NCI-H1048 (cell line): ENCODE measurements at regions not wholly inside any gene's neighbourhood (a gene's known extent, or its start where the extent isn't known, plus 50 kb on each side); places are given as distances from the start of the nearest gene placed in this dataset.

ENCODE experiments used
- DNase-seq: peaks from one replicate; lab custom pipeline; 2025; lab: John Stamatoyannopoulos, UW

DNA sequence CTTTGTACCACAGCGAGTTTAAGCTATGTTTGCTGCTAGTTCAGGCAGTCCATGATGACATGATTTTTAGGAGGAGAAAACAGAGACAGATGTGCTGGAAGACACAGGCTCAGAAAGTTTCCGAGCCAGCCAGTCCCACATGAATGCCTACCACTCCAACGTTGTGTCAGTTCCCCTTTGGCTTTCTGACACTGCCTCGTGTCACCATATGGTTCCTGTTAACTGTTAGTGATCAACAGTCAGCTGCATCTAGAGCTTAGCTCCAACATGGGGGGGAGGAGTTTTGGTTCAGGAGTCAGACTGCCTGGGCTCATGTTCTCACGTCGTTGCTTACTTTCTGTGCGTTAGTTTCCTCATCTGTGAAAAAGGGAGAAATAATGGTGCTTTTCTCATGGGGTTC lies 343.7 kb downstream of the MID1IP1 start:
- no peak for DNase-seq

DNA sequence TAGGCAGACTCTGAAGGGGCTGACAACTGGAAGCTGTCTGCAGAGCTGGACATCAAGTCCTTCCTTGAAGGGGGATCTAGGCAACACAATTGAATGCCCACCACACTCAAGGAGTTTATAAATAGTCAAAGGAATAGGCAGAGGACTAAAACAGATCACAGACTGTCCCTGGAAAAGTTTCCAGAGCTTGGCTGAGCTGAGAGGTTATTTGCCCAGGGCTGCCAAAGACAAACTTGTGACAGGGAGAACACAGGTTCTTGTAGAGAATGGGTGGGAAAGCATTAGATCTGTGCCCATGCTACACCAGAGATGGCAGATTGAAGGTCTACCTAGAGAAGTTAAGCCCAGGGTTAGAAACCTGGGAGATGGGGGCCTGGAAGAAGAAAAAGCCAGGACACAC lies 344.6 kb downstream of the MID1IP1 start:
- no peak for DNase-seq

DNA sequence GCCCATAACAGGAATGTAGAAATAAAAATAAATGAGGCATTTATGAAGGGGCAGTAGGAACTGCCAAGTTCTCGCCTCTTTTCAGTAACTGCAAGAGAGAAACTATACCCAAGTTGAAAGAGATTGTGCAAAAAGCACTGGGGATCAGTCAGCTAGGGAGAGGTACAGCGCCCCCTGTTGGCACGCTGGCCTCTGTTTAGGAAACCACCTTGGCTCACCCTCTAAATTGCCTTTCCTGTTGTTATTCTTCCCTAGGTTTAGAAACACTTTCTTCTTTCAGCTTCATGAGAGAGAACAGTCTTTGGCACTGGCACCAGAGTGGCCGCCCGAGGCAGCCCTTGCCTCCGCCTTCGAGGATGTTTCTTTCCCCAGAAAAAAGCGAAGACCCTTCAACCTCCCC lies 348.5 kb downstream of the MID1IP1 start:
- DNase-seq, result no peak

DNA sequence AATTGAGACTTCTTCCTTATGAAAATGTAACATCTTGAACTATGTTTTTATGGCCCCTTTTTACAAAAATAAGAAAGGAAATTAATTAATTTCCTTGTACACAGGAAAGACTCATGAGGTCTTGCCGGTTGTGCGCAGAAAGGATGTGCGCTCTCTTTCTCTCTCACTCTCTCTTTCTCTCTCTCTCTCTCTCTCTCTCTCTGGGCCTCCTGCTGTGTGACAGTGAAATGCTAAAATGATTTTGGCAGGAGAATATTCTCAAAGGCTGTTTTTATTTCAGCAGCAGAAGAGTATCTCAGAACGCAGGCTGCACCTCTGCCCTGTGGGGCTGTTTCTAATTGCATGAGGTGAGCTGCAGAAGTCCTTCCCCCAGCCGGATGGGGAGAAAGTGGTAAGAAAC lies 349.0 kb downstream of the MID1IP1 start:
- DNase-seq, result no peak

DNA sequence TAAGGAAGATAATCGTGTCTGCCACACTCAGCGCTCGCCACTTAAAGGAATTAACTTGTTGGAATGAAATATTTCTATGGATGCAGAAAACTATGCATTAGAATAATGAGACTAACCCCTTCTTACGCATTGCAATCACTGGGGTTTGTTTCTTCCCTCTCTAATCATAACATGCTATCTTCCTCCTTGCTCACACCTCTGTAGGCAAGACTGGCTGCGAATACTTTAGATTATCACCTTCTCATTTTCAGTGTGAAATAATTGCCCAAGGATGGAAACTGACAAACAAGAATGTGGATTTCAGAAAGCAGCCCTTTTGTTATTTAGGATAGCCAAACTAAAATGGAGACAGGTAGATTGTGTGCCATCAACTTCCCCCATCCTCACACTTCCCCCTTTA lies 349.4 kb downstream of the MID1IP1 start:
- no peak for DNase-seq

DNA sequence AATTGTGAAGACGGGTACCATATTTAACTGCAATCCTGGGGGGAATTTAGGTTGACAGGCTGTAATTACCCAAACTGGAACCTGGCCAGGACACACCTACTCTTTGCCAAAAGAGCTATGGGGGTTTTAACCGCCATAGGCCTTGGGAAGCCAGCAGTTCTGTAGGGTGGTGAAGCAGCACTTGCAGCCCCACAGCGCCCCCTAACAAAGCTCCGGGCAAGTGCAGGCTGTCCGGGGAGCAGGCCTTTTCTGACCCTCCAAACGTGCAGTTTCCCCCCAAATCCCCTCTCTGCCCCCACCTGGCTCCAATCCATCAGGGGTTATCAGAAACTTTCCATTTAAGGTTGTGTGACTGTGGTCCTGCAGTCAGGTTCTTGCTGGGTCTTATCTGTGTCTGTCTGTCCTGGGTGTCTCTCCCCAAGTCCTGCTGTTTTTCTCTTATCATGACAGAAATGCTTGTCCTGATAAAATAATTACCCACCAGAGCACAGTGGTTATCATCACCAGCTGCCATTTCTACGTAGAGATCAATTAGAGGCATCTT lies 350.9 kb downstream of the MID1IP1 start:
- no peak for DNase-seq

DNA sequence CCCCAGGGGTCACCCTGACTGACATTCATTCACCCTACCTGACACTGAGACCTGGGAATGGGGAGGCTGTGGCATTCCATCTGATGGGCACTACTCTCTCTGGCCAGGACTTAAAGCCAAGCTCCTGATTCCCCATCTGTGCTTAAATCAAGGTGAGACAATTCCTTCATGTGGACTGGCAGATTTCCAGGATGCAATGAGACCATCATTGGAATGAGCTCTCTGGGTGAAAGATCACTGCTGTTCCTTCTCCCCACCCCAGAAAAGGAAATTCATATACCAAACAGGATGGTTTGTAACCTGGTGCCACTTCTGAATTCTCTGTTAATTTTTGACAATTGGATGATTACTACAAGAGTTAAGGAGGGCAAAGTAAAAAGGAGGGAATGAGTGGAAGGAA lies 354.8 kb downstream of the MID1IP1 start:
- no peak for DNase-seq

DNA sequence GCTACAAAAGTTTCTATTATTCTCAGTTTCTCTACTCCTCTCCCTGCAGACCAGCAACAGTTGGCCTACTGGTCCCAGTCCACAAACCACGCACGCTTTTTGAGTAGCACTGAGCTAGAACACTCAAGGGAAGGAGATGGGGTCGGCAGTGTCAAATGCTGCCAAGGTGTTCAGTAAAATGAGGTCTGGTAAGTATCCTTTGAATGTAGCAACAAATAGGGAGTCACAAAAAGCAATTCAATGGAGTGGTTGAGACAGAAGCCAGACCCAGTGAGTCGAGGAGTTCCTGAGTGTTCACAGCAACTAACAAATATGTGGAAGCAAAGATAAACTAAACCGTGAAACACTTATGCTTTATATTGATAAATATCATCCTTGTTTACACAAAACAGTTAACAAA lies 355.7 kb downstream of the MID1IP1 start:
- DNase-seq, result no peak

DNA sequence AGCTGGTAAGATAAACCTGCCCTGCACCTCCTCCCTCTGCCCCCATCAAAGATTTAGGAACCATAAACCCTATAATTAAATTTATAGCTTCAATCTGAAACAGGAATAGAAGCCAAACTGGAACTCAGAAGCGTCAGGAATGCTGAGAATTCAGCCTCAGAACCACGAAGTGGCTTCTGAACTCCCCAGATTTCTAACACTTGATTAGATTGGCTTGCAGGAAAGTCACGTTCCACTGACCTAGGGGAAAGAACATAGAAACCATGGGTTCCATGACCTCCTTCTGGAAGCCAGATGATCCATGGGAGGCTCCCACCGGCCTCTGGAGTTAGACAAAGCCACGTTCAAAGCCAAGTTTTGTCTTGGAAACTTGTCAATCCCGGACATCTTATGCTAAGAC lies 356.5 kb downstream of the MID1IP1 start:
- DNase-seq, result no peak

DNA sequence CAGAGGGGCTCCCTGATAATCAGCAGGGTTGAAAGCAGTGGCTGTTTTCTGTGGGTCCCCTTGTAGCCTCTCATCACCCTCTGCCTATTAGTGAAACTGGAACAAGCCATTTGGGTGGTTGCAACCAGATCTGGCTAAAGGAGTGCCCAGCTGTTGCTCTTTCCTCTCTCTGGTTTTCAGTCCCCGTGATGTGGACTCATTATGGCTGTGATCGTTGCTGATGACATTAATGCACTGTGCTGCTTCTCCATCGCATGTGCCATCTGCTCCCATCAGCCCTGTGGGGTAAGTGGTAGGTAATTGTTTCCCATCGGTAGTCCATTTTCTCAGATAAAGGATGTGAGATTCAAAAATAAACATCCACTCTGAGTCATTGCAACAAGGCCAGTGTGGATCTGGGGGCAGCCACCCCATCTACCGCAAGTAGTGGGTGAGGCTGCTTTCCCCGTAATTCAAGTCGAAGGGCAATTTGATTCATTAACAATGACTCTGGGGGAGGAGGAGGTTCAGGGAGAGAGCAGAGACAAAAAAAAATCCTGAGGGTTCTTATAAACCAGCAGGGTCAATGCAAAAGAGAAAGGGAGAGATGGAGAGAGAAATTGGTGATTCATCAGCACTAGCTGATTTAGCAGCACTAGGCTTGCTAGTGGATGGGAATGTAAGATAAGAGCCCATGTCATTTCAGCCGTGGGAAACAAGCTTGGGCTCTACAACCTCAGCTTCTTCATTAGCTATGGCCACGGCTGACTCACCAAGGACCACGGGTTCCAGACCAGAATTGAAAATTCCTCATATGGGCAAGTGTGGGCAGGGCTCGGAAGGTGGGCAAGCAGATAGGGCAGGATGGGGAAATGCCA lies 357.8 kb downstream of the MID1IP1 start:
- no peak for DNase-seq

DNA sequence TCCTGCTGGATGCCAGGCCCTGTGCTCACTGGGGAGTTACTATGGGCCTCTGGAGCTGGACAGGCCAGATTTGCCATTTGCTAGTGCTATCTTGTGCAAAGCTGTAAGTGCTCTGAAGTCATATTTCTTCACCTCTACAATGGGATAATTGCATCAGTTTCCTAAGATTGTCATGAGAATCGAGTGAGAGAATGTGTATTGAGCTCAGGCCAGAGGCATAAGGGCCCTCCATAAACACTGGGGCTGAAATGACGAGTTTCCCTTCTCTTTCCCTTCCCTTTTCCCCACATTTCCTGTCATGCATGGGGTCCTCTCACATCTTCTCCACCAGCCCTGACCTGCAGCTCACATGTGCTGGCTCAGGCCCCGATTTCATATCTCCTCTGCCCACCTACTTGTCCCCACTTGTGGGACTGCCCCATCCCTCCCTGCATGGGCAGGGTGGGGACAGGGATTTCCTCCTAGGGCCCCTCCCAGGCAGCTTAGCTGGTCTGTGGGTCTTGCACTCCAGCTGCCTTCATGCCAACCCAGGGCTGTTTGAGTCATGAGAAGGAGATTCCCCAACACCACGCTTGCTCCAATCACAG lies 358.8 kb downstream of the MID1IP1 start:
- DNase-seq, result no peak

DNA sequence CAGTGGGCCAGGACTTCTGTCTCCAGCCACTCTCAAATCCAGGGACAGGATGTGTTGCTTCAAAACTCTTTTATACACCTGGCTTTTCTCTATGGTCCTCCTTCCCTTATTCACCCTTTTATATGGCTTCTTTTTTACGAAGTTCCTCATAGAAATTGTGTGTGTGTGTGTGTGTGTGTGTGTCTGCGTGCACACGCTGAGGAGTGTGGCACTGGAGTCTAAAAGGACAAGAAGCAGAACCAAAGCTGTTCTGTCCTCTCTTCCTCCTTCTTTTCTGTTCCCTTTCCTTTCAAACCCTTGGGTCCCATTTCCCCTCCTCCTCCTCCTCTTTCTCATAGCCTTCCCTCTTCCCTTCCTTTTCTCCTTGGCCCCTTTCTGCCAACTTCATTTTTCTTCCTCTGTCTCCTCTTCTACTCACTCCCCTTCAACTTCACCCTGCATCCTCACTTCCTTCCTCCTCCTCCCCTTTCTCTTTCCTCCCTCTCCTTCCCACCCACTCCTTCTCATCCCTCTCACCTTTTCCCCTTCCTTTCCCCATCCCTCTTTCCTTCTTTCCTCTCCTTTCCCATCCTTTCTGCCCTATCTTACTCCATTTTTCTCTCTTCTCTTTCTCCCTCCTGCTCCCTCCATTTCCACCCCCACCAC lies 360.5 kb downstream of the MID1IP1 start:
- DNase-seq, result no peak

DNA sequence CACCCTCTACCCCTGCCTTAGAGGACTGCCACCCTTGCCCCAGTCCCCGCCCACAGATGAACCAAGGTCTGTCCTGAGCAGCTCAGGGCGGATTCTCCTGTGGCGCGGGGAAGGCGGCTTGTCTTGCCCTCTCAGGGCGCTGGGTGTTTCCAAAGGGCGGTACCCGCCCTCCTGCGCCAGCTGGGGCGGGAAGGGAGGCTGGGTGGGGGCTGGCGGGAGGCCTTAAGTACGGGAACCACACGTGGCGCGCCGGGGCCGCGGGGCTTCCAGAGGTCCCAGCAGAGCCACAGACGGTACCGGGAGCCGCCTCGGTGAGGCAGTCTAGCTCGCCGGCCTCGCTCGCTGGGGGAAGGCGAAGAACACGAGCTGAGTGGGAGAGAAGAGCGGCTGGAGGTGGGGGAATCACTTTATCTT lies 361.1 kb downstream of the MID1IP1 start:
- no peak for DNase-seq

DNA sequence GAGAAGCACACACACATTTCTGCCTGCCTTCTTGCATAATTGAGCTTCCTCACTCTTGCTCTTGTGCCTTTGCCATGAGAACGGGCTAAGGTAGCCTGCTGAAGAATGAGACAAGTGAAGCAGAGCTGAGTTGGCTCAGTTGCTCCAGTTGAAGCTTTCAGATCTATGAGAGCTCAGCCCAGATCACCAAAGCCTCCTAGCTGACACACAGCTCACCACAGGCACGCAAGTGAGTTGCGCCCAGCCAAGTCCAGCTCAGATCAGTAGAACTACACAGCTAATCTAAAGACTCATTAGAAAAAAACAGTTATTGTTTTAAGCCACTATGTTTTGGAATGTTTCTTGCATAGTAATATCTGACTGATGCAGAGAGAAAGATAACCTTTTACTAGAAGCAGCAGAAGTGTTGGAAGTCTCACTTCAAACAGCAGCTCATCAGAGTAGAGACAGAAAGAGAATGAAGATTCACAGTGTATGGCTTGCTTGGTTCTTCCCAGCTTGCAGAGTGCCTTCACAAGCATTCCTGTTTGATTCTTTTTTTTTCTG lies 362.4 kb downstream of the MID1IP1 start:
- DNase-seq, result no peak

DNA sequence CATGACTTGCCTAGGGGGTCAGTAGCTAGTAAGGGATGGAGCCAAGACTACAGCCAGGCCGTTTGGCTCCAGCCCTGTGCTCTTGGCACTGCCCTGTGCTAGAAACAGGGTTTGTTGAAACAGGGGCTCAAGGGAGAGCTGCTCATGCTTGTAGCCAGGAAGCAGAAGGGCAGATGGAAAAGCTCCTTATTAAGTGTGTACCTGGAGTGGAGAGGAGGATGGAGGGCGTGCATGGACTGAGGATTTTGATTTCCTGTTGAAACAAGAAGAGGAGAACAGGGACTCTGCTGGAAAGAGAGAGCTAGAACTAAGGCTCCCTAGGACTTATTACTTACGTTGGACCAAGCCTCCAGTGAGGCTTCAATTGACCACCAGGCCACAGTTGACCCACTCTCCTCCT lies 363.0 kb downstream of the MID1IP1 start:
- no peak for DNase-seq

DNA sequence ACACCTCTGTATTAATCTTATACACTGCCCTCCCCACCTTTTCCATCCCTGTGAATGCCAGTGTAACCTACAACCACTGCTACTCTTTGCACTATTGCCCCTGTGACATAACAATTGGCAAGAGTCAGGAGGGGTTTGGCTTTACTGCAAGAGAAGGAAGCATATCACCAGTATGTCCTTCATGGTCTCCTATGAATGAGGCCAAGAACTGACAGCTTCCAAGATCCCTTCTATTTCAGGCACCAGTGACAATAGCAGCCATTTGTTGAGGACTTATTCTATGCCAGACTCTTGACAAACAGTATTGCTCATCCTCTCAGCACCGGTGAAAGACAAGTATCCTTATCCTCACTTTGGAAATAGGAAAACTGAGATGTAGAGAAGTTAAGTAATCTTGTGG lies 363.9 kb downstream of the MID1IP1 start:
- no peak for DNase-seq

DNA sequence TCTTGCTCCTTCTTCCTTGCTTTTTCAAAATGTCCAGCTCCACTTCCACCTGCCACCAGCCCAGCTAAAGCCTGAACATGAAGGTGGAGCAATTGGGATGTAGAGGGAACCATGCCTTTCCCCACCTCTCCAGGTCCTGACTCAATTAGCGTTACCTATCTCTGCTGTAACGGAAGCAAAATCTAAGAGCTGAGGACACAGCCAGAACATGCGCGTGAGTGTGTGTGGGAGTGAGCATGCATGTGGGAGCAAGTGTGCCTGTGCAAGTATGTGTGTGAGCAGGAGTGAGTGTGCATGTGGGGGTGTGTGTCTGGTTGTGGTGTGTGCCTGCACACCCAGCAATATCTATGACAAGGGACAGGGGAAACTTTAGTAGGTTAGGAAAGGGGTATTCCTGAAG lies 364.5 kb downstream of the MID1IP1 start:
- DNase-seq, result no peak

DNA sequence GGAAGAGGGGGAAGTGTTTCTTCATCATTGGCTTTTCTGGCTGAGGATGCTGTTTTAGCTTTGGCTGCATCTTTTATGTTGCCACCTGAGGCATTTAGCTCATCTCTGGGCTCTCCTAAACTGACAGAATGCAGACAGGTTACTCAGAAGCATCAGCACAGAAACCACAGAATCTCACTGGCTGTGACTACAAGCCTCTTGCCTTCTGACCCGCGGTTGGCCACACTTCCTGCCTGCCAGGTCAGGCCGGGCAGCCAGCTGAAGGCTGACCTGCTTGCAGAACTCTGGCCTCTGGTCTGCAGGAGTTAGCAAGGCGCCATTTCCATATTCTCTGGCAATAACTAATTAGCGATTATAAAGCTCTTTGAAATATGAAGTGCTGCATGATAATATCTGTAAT lies 366.5 kb downstream of the MID1IP1 start:
- DNase-seq, result no peak

DNA sequence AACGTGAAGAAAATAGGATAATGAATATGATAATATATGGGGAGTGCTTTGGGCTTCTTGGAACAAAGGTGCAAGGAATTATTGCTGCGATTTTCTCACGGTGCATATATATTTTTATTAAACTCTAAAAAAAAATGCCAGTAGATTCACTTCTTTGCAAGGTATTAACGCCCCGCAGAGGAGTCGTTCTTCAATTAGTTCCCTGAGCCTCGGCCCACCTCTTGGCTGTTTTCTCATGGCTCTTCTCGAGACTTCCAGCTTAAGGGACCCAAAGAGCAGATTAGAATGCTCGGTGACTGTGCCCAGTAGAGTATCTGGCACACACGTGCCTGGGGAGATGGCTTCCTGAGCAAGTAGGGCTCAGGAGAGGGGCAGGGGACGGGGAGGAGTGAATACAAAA lies 367.4 kb downstream of the MID1IP1 start:
- no peak for DNase-seq

DNA sequence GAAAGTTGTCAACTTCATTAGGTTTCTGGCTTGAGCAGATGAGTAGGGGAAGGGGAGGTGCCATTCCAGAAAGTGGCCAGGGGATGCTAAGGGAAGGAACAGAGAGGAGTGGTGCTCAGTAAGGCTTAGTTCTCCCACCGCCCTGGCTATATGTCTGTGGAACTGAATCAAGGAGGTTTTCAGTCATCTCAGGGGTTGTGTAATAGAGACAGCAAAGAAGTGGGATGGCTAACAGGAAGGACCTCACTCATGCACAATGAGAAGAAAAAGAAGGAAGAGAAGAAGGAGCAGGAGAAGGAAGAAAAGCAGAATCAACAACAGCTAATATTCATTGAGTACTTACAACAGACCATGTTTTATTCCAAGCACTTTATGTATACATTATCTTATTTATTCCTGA lies 368.7 kb downstream of the MID1IP1 start:
- no peak for DNase-seq

DNA sequence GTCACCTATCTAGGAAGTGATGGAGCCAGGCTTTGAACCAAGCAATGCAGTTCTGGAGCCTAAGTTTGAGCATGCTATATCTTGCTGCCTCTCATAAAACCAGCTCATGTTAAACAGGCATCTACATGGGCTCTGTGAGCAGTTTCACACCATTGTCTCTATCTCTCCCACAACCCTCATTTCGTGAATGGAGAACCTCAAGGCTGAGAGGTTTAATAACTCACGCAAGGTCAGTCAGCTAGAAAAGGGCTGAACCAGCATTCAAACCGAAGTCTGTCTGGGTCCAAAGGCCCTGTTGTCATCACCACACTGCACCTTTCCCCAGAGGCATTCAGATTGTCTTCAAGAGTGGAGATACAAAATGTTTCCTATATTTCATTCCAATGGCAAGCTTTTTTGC lies 369.2 kb downstream of the MID1IP1 start:
- DNase-seq, result no peak

DNA sequence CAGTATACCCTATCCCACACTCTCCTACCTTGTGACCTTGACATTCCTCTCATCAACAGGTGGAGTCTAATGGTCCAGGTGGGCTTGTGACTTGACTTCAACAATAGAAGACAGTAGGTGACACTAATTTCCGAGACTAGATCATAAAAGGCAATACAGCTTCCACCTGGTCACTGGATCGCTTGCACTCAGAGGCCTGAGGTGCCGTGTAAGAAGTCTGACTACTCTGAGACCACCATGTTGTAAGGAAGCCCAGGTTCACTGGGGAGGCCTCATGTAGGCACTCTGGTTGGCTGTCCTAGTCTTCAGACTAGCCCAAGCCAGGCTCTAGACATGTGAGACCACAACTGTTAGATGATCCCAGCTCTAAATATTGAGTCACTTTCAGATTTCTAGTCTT lies 370.4 kb downstream of the MID1IP1 start:
- no peak for DNase-seq

DNA sequence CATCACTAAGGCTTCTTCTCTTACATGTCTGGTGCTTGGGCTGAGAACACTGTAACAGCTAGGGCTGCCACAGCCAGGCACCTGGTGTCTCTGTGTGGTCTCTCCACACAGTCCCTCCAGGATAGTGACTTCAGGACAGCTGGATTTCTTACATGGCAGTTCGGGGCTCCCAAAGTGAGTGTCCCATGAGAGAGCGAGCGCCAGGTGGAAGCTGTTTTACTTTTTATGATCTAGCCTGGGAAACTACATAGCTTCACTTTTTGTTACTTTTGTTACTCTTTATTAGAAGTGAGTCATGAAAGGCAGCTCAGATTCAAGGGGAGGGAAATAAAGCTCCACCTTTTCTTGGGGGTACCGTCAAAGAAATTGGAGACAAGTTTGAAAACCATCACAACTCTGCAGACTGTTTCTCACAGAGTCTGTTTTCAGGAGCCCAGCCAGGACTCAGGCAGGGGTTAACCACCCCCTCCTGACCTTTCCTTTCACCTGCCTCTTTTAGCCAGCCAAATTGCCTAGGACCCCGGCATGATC lies 373.0 kb downstream of the MID1IP1 start:
- DNase-seq, result no peak
